ENCODE measurements at regions not wholly inside any gene's neighbourhood (a gene's known extent, or its start where the extent isn't known, plus 50 kb on each side); places are given as distances from the start of the nearest gene placed in this dataset.

- TF ChIP-seq, protein P1, sequence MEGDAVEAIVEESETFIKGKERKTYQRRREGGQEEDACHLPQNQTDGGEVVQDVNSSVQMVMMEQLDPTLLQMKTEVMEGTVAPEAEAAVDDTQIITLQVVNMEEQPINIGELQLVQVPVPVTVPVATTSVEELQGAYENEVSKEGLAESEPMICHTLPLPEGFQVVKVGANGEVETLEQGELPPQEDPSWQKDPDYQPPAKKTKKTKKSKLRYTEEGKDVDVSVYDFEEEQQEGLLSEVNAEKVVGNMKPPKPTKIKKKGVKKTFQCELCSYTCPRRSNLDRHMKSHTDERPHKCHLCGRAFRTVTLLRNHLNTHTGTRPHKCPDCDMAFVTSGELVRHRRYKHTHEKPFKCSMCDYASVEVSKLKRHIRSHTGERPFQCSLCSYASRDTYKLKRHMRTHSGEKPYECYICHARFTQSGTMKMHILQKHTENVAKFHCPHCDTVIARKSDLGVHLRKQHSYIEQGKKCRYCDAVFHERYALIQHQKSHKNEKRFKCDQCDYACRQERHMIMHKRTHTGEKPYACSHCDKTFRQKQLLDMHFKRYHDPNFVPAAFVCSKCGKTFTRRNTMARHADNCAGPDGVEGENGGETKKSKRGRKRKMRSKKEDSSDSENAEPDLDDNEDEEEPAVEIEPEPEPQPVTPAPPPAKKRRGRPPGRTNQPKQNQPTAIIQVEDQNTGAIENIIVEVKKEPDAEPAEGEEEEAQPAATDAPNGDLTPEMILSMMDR (IDR thresholded peaks at IDR 0.05; ENCODE audit: insufficient read depth, low read length, poor library complexity, severe bottlenecking), result no peak
- no peak for TF ChIP-seq EZH2phosphoT487 (conservative IDR thresholded peaks at IDR 0.05; ENCODE audit: low read length)
Observed at GRCh38 chr6:165913676-165914570, 250.9 kb upstream of the PDE10A start.

Measured in SU-DHL-6 (cell line).